ENCODE measurements at regions not wholly inside any gene's neighbourhood (a gene's known extent, or its start where the extent isn't known, plus 50 kb on each side); places are given as distances from the start of the nearest gene placed in this dataset.

- peaks cover 8% of the 10 kb centered on the region; the same call in 1 of the 2 replicates for H3K4me1 ChIP-seq (ENCODE audit: insufficient read depth, low read length)
- no peaks in the 10 kb centered on the region for H3K79me2 ChIP-seq (ENCODE audit: insufficient read depth, low read length)
- H3K4me2 ChIP-seq (ENCODE audit: insufficient read depth, insufficient read length, low read length): no peak overlapping the region
- H3K9me3 ChIP-seq (ENCODE audit: control insufficient read depth, low read depth, low read length): no peaks in the 10 kb centered on the region
- no peak overlapping the region for H2BK20ac ChIP-seq (ENCODE audit: low read depth, low read length, poor library complexity, severe bottlenecking)
- Mint-ChIP-seq H3K4me3 (no peak overlapping the region), H3K27me3 (ENCODE audit: low read depth) (no peaks in the 10 kb centered on the region), H3K4me1 (peaks cover 23 to 28% of the 10 kb centered on the region in 2 experiments), H3K9me3 (peaks cover 0 to 9% of the 10 kb centered on the region in 2 experiments; a peak in 4 of 5 replicates), H3K36me3 (ENCODE audit: insufficient read depth in 1 of 3, low read depth in 3 of 3) (peaks cover 2 to 14% (median 10%) of the 10 kb centered on the region in 3 experiments), H3K27ac (no peak overlapping the region)
- no peak overlapping the region for H3K23ac ChIP-seq (ENCODE audit: insufficient read length, low read depth, low read length)
- no peaks in the 10 kb centered on the region for H3K27me3 ChIP-seq (ENCODE audit: insufficient read depth, low read length)
- no peak overlapping the region for H2AFZ ChIP-seq (ENCODE audit: low read length)
- no peak overlapping the region for H4K5ac ChIP-seq (ENCODE audit: insufficient read length, low read depth, low read length)
- H3K56ac ChIP-seq (ENCODE audit: insufficient read length, low read depth, low read length): no peak overlapping the region
- no peak overlapping the region for H3K18ac ChIP-seq (ENCODE audit: insufficient read length, low read depth, low read length)
- DNase-seq: no peak
- H3K9ac ChIP-seq (ENCODE audit: extremely low read depth, insufficient read length, low read length): no peak overlapping the region
- H4K8ac ChIP-seq (replicated peaks; ENCODE audit: insufficient read length, low read depth, low read length): no peak overlapping the region
- H3K4ac ChIP-seq (ENCODE audit: low read depth, low read length): no peak overlapping the region
- H3K27ac ChIP-seq (ENCODE audit: insufficient read length, low read depth, low read length): no peak overlapping the region
- H2BK12ac ChIP-seq (ENCODE audit: insufficient read length, low read depth, low read length): no peak overlapping the region
- no peak overlapping the region for H2AK5ac ChIP-seq (ENCODE audit: insufficient read length, low read length)
- H3K23me2 ChIP-seq (ENCODE audit: insufficient read length, low read depth, low read length, poor library complexity, severe bottlenecking): no peaks in the 10 kb centered on the region
- no peaks in the 10 kb centered on the region for H4K20me1 ChIP-seq (ENCODE audit: control insufficient read depth, insufficient read depth, insufficient read length)
- H2BK120ac ChIP-seq (ENCODE audit: low read depth, low read length, poor library complexity, severe bottlenecking): no peak overlapping the region
- TF ChIP-seq CTCF (conservative IDR thresholded peaks at IDR 0.05): no peak
- H2BK5ac ChIP-seq (ENCODE audit: insufficient read length, low read length): no peak overlapping the region
- H3T11ph ChIP-seq (ENCODE audit: low read length): no peak overlapping the region
- no peak overlapping the region for H3K14ac ChIP-seq (ENCODE audit: insufficient read depth, low read length)
- H3K79me1 ChIP-seq (ENCODE audit: insufficient read depth, low read depth, low read length, poor library complexity, severe bottlenecking): no peaks in the 10 kb centered on the region
- no peak overlapping the region for H2BK15ac ChIP-seq (ENCODE audit: low read depth, low read length)
- no peak overlapping the region for H4K91ac ChIP-seq (ENCODE audit: insufficient read length, low read depth, low read length)
These were observed 464.4 kb upstream of the SEMA6A start for GRCh38 chr5:117039035-117039434.
